ENCODE measurements at regions not wholly inside any gene's neighbourhood (a gene's known extent, or its start where the extent isn't known, plus 50 kb on each side); places are given as distances from the start of the nearest gene placed in this dataset.

DNA sequence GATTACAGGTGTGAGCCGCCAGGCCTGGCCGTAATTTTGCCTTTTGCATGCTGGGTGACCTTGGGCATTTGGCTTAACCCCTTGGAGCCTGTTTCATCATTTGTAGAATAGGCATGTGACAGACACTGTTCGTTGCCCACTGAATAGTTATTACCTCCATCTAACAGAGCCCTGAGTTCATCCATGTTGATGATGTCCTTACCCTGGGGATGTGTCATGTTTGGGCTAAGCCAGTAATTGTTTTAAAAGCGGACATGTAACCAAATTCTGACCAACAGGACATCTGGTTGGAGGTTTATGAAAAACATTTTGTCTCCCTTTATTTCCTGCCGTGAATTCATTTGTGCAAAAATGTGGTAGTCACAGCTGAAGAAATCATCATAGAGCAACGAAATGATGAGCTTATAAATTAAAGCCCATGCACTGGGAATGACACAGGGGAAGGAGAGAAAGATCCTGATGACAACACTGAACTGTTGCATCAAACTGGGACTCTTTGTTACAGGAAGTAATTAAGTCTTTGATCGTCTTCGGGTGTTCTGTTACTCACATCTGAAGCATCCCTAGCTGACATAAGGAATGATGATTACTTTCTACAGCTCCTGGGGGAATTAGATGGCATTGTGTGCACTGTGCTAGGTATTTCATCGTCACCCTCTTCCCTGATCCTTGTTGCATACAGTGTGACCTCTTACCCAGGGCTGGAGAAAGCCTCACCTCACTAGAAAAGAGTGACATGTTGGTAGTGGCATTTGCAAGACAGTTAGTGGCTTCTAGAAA, 117.8 kb downstream of the FGF18 start:
- H3K27ac ChIP-seq, result no peak overlapping the region
- H3K4me2 ChIP-seq, result no peak overlapping the region
- no peak overlapping the region for H3K4me3 ChIP-seq (IDR thresholded peaks at IDR 0.05; ENCODE audit: insufficient read depth, low read depth, low read length)
- no peaks in the 10 kb centered on the region for H4K20me1 ChIP-seq (ENCODE audit: insufficient read depth)
- H3K4me1 ChIP-seq (ENCODE audit: low read depth, poor library complexity, severe bottlenecking), result no peaks in the 10 kb centered on the region
- H3K9ac ChIP-seq, result no peak overlapping the region
- H2AFZ ChIP-seq (ENCODE audit: low read depth), result no peak overlapping the region
- no peak for TF ChIP-seq CTCF (conservative IDR thresholded peaks at IDR 0.05; ENCODE audit: low read depth, low read length)
- H3K79me2 ChIP-seq (ENCODE audit: insufficient read depth, low read depth), result no peaks in the 10 kb centered on the region
- no peaks in the 10 kb centered on the region for H3K27me3 ChIP-seq (ENCODE audit: insufficient read depth, low read depth)
- H3K36me3 ChIP-seq (ENCODE audit: insufficient read depth), result no peaks in the 10 kb centered on the region

DNA sequence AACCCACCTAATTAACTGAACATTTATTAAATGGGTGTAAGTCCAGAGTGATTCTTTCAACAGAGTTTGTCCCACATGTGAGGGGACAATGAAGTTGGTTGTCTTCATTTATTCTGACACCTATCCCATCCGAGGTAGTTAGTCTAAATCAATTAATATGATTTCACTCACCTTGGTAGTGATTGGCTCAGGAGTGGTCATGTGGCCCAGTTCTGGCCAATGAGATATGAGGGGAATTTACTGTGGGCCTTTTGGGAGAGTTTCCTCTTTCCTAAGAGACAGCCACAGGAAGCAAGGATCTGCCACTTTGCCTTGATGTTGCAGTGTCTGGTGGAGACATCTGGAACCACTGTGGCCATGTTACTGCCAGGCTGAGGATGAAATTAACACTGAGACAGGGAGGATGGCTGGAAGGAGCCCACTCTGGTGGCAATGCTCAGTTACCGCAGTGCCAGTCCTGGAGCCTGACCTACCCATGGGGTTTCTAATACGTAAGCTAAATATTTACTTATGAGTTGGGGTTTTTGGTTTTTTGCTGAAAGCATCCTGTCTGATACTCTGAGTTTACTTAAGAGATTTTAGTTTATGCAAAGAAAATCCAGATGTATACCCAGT, 118.6 kb downstream of the FGF18 start:
- Histone ChIP-seq H3K9ac (no peak overlapping the region), H3K36me3 (ENCODE audit: insufficient read depth) (no peaks in the 10 kb centered on the region), H3K4me2 (no peak overlapping the region), H4K20me1 (ENCODE audit: insufficient read depth) (no peaks in the 10 kb centered on the region), H3K27ac (no peak overlapping the region), H3K79me2 (ENCODE audit: insufficient read depth, low read depth) (no peaks in the 10 kb centered on the region), H3K27me3 (ENCODE audit: insufficient read depth, low read depth) (no peaks in the 10 kb centered on the region), H3K4me3 (IDR thresholded peaks at IDR 0.05; ENCODE audit: insufficient read depth, low read depth, low read length) (no peak overlapping the region), H2AFZ (ENCODE audit: low read depth) (no peak overlapping the region), H3K4me1 (ENCODE audit: low read depth, poor library complexity, severe bottlenecking) (no peaks in the 10 kb centered on the region)
- TF ChIP-seq CTCF (conservative IDR thresholded peaks at IDR 0.05; ENCODE audit: low read depth, low read length), result no peak

GRCh38 chr5:171538681-171539080, 119.2 kb downstream of the FGF18 start:
- Histone ChIP-seq H3K27me3 (ENCODE audit: insufficient read depth, low read depth) (no peaks in the 10 kb centered on the region), H4K20me1 (ENCODE audit: insufficient read depth) (no peaks in the 10 kb centered on the region), H3K4me2 (no peak overlapping the region), H3K79me2 (ENCODE audit: insufficient read depth, low read depth) (no peaks in the 10 kb centered on the region), H3K4me1 (ENCODE audit: low read depth, poor library complexity, severe bottlenecking) (no peaks in the 10 kb centered on the region), H3K27ac (no peak overlapping the region), H3K36me3 (ENCODE audit: insufficient read depth) (no peaks in the 10 kb centered on the region), H3K9ac (no peak overlapping the region), H3K4me3 (IDR thresholded peaks at IDR 0.05; ENCODE audit: insufficient read depth, low read depth, low read length) (no peak overlapping the region), H2AFZ (ENCODE audit: low read depth) (no peak overlapping the region)
- TF ChIP-seq CTCF (conservative IDR thresholded peaks at IDR 0.05; ENCODE audit: low read depth, low read length), result no peak

GRCh38 chr5:171540865-171541264, 121.4 kb downstream of the FGF18 start:
- no peaks in the 10 kb centered on the region for H4K20me1 ChIP-seq (ENCODE audit: insufficient read depth)
- no peak overlapping the region for H3K4me2 ChIP-seq
- H3K27ac ChIP-seq, result no peak overlapping the region
- H3K9ac ChIP-seq, result no peak overlapping the region
- no peak overlapping the region for H3K4me3 ChIP-seq (IDR thresholded peaks at IDR 0.05; ENCODE audit: insufficient read depth, low read depth, low read length)
- no peak overlapping the region for H2AFZ ChIP-seq (ENCODE audit: low read depth)
- no peaks in the 10 kb centered on the region for H3K4me1 ChIP-seq (ENCODE audit: low read depth, poor library complexity, severe bottlenecking)
- no peaks in the 10 kb centered on the region for H3K27me3 ChIP-seq (ENCODE audit: insufficient read depth, low read depth)
- H3K79me2 ChIP-seq (ENCODE audit: insufficient read depth, low read depth), result no peaks in the 10 kb centered on the region
- no peaks in the 10 kb centered on the region for H3K36me3 ChIP-seq (ENCODE audit: insufficient read depth)
- TF ChIP-seq CTCF (conservative IDR thresholded peaks at IDR 0.05; ENCODE audit: low read depth, low read length), result no peak

Data from KMS-11 (cell line).